IgD-negative memory B cell (primary cell): ENCODE measurements at regions not wholly inside any gene's neighbourhood (a gene's known extent, or its start where the extent isn't known, plus 50 kb on each side); places are given as distances from the start of the nearest gene placed in this dataset.

Experiments used
- H3K27ac Mint-ChIP-seq, 3 donors: one replicate each; pipeline ENCODE4 v1.8.0; 2020 to 2022; ENCODE audit warnings: mild to moderate bottlenecking in 3 of 3, mixed read lengths in 3 of 3, moderate library complexity in 1 of 3
- H3K27me3 Mint-ChIP-seq: one replicate; pipeline ENCODE4 v1.8.0; 2021; ENCODE audit warnings: mixed read lengths
- H3K36me3 Mint-ChIP-seq: one replicate; pipeline ENCODE4 v1.8.0; 2020; ENCODE audit warnings: mild to moderate bottlenecking, mixed read lengths
- H3K4me1 Mint-ChIP-seq, 3 donors: one replicate each; pipeline ENCODE4 v1.8.0; 2020 to 2022; ENCODE audit warnings: mixed read lengths in 3 of 3, mild to moderate bottlenecking in 1 of 3
- H3K4me3 Mint-ChIP-seq, 4 donors: one replicate each; pipeline ENCODE4 v1.8.0; 2020 to 2022; ENCODE audit warnings: mild to moderate bottlenecking in 4 of 4, mixed read lengths in 4 of 4, moderate library complexity in 3 of 4
- H3K9me3 Mint-ChIP-seq, 3 donors: one replicate each; pipeline ENCODE4 v1.8.0; 2020 to 2021; ENCODE audit warnings: mixed read lengths in 3 of 3, mild to moderate bottlenecking in 1 of 3

DNA sequence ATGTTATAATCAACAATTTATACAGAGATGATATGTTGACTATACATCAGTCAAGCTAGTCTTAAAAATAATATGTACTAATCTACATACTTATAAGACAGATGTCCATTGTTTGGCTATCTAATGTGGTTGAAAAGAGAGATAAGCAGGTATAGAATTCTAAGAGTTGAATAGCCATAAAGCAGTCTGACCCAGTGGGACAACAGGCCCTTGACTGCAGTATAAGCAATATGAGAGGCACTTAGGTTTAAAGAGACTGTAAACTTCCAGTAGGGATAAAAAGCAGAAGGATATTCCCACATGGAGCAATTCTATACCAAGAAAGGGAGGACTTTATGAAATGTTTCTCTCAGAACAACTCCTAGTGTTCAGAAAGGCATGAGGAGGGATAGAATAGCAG is 139.3 kb downstream of the ELAPOR2 start:
- Mint-ChIP-seq H3K4me1 (no peaks in the 10 kb centered on the region), H3K36me3 (no peaks in the 10 kb centered on the region), H3K4me3 (no peak overlapping the region), H3K27ac (no peak overlapping the region), H3K9me3 (no peaks in the 10 kb centered on the region), H3K27me3 (no peaks in the 10 kb centered on the region)

GRCh38 chr7:86918245-86918644 is 141.2 kb downstream of the ELAPOR2 start:
- Mint-ChIP-seq H3K36me3 (no peaks in the 10 kb centered on the region), H3K4me3 (no peak overlapping the region), H3K9me3 (no peaks in the 10 kb centered on the region), H3K4me1 (no peaks in the 10 kb centered on the region), H3K27ac (peak overlapping the region in 1 of 3 donors; percentile 20), H3K27me3 (no peaks in the 10 kb centered on the region)

- Mint-ChIP-seq H3K27ac (no peak overlapping the region), H3K4me3 (no peak overlapping the region), H3K36me3 (no peaks in the 10 kb centered on the region), H3K9me3 (no peaks in the 10 kb centered on the region), H3K4me1 (no peaks in the 10 kb centered on the region), H3K27me3 (no peaks in the 10 kb centered on the region)
Observed at GRCh38 chr7:86916277-86916825, 143.1 kb downstream of the ELAPOR2 start.

DNA sequence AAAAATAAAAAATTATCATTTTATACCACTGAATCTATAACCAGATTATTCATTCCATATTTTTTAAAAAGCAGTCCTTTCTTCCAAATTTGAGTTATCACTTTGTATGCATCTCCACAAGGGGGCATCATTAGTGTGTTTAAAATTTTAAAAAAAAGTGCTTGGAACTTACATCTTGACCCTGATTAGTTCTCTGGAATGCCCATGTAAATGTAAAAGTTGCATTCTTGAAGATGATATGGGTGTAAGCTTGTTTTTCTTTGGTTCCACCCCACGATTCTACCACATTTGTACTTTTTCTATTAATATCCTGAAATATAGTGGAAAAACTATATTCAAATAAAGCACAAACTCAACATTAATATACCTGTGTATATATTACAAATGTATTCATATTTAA is 144.9 kb downstream of the ELAPOR2 start:
- Mint-ChIP-seq H3K27me3 (no peaks in the 10 kb centered on the region), H3K36me3 (no peaks in the 10 kb centered on the region), H3K9me3 (no peaks in the 10 kb centered on the region), H3K27ac (no peak overlapping the region), H3K4me3 (no peak overlapping the region), H3K4me1 (no peaks in the 10 kb centered on the region)
